HG03095 (cell line): ENCODE measurements at regions not wholly inside any gene's neighbourhood (a gene's known extent, or its start where the extent isn't known, plus 50 kb on each side); places are given as distances from the start of the nearest gene placed in this dataset.
"Not testable (repeated sequence)": the region's sequence is repeated elsewhere in the genome, so short reads cannot be mapped to it uniquely, and the experiment has no call there.

Source experiments
- ATAC-seq: cut with Tn5 transposase; IDR thresholded peaks from one replicate; pipeline ENCODE4 v1.9.1; 2021; ENCODE audit warnings: moderate library complexity; ENCODE audit not compliant: unreplicated experiment

GRCh38 chr10:36500266-36500665, 625.1 kb upstream of the ANKRD30A start:
- no peak for ATAC-seq

DNA sequence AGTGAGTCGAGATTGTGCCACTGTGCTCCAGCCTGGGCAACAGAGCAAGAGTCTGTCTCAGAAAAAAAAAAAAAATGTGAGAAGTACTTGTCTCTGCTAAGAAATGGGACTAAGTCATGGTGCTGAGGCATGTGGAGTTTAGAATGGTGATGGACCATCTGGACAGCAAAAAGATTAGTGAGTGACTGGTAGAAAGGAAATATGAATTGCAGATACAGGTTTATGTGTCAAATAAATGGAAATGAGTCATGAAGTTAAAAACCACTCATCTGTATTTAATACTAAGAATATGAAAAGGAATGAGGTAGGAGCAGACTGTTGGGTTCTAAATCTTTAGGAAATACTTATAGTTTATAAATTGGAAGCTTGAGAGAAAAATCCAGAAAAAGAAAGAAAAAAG, 625.7 kb upstream of the ANKRD30A start:
- no peak for ATAC-seq

GRCh38 chr10:36496758-36497157, 628.6 kb upstream of the ANKRD30A start:
- no peak for ATAC-seq

- ATAC-seq, result no peak
Measured at GRCh38 chr10:36494371-36494770, 631.0 kb upstream of the ANKRD30A start.

- no peak for ATAC-seq
Measured at GRCh38 chr10:36493516-36493880, 631.9 kb upstream of the ANKRD30A start.

DNA sequence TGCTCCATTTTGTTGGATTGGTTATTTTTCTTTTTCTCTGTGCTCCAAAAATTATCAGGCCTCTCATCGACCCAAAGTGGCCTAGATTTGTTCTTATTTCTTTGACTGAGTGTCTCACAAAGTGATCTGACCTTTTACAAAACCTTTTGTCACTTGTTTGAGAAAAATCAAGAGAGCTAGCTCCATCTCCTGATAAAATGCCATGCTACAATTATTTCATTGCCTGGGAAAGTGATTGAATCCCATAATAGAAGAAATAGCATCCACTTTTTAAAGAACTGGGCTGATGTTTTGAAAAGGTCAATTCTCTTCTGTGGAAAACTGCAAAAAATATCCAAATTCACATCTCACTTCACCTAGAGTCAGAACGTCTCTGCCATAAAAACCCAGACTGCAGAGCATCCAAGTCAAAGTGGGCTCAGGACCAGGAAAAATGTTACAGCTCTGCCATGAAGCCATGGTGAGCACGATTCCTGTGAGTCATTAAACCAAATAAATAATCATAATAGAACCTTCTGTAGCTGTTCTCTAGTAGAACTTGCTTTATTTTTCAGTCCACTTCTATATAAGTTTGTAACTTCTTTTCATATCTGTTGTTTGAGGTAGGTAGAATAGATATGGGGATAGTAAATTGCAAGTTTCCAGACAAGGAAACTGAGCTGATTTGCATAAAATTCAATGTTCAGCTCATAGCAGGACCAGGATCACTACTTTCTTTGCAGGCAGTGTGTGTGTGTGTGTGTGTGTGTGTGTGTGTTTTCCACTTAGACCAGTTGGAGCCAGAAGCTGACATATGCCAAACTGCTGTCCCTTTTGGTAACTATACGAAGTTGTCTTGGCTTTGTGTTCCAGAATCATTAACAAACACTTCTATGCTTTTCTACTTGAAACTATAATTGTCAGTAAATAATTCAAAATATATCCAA, 632.5 kb upstream of the ANKRD30A start:
- ATAC-seq, result no peak

- ATAC-seq, result no peak
Measured at GRCh38 chr10:36491926-36492325, 633.5 kb upstream of the ANKRD30A start.

DNA sequence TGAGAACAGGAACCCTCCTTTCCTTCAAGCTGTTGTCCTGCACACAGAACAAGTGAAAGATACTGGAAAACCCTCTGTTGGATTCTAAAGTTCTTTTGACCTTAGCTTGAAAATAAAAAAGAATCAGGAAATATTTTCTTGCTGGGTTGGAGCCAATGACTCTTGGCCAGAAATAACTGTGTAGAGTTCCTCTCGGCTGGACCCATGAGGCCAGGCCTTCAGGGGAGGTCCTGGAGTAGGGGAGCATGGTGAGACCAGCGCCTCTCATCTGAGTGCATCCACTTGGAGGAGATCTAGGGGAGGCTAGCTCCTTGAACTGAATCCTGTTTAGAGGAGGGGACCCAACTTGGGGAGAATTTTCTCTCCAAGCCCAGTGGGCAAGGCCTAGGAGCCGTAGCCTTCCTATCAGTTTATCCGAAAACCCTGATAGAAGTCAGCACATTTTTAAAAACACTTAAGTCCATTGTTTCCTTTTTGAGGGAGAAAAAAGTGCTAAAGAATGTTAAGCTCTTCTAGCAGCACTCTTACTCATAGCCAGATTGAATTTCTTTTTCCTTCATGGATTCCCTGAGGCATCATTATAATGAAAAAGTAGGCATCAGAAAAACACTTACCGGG, 635.7 kb upstream of the ANKRD30A start:
- no peak for ATAC-seq

DNA sequence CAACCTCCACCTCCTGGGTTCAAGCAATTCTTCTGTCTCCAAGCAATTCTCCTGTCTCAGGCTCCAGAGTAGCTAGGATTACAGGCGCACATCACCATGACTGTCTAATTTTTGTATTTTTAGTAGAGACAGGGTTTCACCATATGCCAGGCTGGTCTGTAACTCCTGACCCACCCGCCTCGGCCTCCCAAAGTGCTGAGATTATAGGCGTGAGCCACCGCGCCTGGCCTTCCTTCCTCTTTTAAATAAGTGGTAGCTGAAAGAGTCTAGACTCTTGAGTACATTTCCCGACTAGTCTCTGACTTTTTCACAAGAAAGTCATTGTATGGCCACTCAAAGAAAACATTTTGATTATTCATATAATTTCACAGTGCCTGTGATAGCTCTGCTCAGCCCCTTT, 636.2 kb upstream of the ANKRD30A start:
- no peak for ATAC-seq

DNA sequence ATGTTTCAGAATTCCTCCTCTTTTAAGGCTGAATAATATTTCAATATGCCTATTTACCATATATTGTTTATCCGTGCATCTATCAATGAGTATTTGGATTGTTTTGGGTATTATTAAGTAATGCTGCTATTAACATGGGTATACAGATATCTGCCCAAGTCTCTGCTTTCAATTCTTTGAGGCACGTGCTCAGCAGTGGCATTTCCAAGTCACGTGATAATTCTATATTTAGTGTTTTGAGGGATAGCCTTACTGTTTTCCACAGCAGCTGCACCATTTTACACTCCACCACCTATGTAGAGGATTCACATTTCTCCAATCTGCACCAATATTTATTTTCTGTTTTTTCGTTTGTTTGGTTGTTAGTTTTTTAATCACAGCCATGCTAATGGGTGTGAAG, 636.8 kb upstream of the ANKRD30A start:
- ATAC-seq, result no peak

- no peak for ATAC-seq
Measured at GRCh38 chr10:36479073-36479472, 646.3 kb upstream of the ANKRD30A start.

GRCh38 chr10:36476399-36476798, 649.0 kb upstream of the ANKRD30A start:
- ATAC-seq, result no peak

DNA sequence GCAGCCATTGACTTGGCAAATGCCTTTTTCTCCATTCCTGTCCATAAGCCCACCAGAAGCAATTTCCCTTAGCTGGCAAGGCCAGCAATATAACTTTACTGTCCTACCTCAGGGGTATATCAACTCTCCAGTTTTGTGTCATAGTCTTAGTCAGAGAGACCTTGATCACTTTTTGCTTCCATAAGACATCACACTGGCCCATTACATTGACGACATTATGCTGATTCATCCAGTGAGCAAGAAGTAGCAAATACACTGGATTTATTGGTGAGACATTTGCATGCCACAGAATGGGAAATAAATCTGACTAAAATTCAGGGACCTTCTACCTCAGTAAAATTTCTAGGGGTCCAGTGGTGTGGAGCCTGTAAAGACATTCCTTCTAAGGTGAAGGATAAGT, 649.7 kb upstream of the ANKRD30A start:
- ATAC-seq, result no peak

DNA sequence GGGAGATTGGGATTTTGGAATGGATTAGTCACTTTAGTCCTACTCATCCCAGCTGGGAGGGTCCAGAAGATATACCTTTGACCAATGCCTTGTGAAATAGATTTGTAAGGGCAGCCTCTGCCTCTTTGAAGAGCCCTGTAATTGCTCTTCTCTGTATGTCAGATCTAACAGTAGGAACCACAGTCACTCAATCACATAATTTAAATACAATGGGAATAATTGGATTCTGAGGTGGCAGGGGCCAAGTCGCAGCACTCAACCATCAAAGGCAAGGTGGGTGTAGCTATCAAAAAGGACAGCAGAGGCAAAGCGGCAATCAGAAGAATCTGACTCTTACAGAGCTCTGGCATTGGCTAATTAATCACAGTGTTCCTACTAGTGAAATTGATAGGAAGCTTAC, 650.9 kb upstream of the ANKRD30A start:
- ATAC-seq, result no peak

DNA sequence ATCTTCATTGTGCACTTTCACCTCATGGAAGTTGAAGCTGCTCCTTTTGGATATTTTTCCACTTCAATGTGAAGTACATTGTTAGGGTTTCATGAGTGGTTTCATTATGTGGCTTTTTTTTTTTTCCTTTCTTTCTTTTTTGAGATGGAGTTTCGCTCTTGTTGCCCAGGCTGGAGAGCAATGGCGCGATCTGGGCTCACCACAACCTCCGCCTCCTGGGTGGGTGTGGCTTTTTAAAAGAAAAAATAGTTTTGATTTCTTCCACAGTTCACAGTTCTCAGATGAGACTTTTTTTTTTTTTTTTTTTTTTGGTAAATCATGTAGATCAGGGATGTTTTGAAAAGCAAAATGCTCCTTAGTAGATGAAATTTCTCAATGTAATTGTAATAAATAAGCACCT, 652.3 kb upstream of the ANKRD30A start:
- ATAC-seq, result no peak

DNA sequence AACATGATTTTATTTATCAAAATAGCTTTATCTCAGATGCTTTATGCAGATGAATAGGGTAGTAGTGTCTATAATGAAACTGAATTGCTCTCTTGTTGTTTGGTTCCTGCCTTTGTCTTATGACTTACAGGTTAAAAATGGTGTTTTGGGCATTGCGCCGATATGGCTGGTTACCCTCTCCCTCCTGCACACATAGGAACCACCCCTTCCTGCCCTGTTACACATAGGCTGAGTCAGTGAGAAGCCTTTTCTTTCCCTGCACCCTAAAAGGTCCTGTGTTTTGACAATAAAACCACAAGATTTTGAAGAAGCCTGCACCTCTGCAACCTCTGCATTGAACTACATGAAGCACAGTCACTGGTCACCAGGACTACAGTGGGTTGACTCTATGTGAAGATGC, 655.8 kb upstream of the ANKRD30A start:
- no peak for ATAC-seq

GRCh38 chr10:36468620-36469019, 656.8 kb upstream of the ANKRD30A start:
- no peak for ATAC-seq

DNA sequence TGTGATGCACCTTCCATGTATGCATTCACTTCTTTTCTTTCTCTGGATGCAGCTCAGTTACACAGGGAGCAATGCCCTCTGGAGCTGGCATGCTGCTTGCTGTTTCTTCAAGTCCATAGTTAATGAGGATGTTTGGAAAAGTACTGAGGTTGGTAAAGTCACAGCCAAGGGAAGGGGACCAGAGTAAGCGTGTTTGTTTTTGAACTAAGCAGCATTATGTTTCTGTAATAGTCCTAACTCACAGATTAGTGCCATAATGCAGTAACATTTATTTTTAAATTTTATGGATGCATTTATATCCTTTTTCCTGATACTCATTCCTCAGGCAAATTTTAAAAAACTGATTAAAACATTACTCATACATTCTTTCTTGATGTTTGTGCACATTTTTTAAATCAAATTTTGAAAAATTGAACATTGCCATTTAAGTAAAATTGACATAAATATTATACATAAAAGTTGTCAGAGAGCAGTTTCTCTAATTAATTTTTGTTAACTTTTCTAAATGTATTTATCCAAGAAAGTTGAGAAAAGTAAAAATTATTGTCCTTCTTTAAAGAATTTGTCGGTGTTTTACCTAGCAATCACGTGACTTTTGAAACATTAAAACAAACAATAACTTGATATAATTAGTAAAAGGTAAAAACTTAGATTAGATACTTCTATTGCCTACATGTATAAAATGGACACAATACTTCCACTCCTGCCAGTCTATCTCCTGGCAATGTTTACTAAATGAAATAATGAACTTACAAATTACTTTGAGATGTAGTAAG, 659.6 kb upstream of the ANKRD30A start:
- ATAC-seq, result no peak

GRCh38 chr10:36464291-36464690, 661.1 kb upstream of the ANKRD30A start:
- ATAC-seq, result no peak

DNA sequence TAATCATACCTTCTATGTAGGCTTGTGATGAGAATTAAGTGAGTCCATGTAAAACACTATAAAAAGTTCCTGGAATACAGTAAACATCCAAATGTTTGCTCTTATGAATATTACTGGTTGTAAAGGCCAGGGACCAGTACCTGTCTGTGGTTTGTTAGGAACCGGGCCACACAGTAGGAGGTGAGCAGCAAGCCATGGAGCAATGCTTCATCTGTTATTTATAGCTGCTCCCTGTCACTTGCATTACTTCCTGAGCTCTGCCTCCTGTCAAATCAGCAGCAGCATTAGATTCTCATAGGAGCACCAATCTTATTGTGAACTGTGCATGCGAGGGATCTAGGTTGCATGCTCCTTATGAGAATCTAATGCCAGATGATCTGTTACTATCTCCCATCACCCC, 662.0 kb upstream of the ANKRD30A start:
- ATAC-seq, result no peak

DNA sequence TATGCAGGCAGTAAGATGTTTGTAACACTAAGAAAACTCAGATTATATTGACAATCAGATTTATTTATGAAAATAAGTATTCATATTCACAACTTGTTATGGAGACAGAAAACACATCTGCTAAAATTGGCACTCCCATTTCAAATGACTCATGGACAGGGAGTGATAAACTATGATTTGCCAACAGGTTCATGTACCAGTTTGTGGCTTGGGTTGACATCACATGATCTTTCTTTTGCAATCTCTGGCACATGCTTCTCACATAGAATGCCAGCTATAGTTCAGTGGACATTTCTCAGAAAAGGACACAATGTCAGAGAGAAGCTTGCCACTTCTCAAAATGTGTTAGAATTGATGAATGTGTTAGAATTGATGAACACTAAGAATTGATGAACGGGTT, 663.2 kb upstream of the ANKRD30A start:
- ATAC-seq, result no peak

DNA sequence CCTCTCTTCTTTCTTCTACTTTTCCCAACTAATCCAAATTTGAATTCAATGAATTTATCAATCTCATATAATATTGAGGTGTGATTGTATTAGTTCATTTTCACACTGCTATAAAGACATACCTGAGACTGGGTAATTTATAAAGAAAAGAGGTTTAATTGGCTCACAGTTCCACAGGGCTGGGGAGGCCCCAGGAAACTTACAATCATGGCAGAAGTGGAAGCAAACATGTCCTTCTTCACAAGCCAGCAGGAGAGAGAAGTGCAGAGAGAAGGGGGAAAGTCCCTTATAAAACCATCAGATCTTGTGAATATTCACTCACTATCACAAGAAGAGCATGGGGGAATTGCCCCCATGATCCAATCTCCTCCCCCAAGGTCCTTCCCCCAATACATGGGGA, 667.0 kb upstream of the ANKRD30A start:
- not testable (repeated sequence) for ATAC-seq
